OCI-LY1 (cell line): ENCODE measurements at regions not wholly inside any gene's neighbourhood (a gene's known extent, or its start where the extent isn't known, plus 50 kb on each side); places are given as distances from the start of the nearest gene placed in this dataset.

Source experiments
- H2AFZ ChIP-seq: fragments of 200-600 bp; sonication (generic), shearing (Covaris generic); 2 replicates; pipeline ENCODE4 v1.6.0; 2014; ENCODE audit warnings: antibody characterized with exemption, mild to moderate bottlenecking, low read length
- H3F3A ChIP-seq: fragments of 200-600 bp; sonication (generic), shearing (Covaris generic); 2 replicates; pipeline ENCODE4 v1.6.0; 2014; ENCODE audit warnings: mild to moderate bottlenecking, antibody characterized with exemption, low read length, moderate library complexity; ENCODE audit not compliant: insufficient read depth
- H3K27ac ChIP-seq: fragments of 200-600 bp; sonication (generic); 2 replicates; pipeline ENCODE4 v1.5.1; 2014; ENCODE audit warnings: low read length, mixed run types, mild to moderate bottlenecking, low read depth; ENCODE audit not compliant: poor library complexity, severe bottlenecking
- H3K27me3 ChIP-seq: fragments of 200-600 bp; sonication (generic); 2 replicates; pipeline ENCODE4 v1.6.0; 2014; ENCODE audit warnings: antibody characterized with exemption, mild to moderate bottlenecking, low read length, moderate library complexity; ENCODE audit not compliant: insufficient read depth
- H3K36me3 ChIP-seq: fragments of 200-600 bp; sonication (generic); 2 replicates; pipeline ENCODE4 v1.6.1; 2014; ENCODE audit warnings: mild to moderate bottlenecking, antibody characterized with exemption, low read length, moderate library complexity, mixed read lengths; ENCODE audit not compliant: insufficient read depth
- H3K4me1 ChIP-seq: fragments of 200-600 bp; sonication (generic); 2 replicates; pipeline ENCODE4 v1.5.1; 2014; ENCODE audit warnings: mild to moderate bottlenecking, low read length, moderate library complexity; ENCODE audit not compliant: insufficient read depth, severe bottlenecking
- H3K4me2 ChIP-seq: fragments of 200-600 bp; sonication (generic), shearing (Covaris generic); 2 replicates; pipeline ENCODE4 v1.6.1; 2014; ENCODE audit warnings: low read length
- H3K4me3 ChIP-seq: fragments of 200-600 bp; sonication (generic); 2 replicates; pipeline ENCODE4 v1.5.1; 2014; ENCODE audit warnings: low read length, low read depth, mild to moderate bottlenecking, mixed read lengths; ENCODE audit not compliant: poor library complexity, severe bottlenecking
- H3K79me2 ChIP-seq: fragments of 200-600 bp; shearing (Covaris generic); 2 replicates; pipeline ENCODE4 v1.6.1; 2016; ENCODE audit warnings: mixed run types, low read length, mixed read lengths; ENCODE audit not compliant: insufficient read depth
- H3K9ac ChIP-seq: fragments of 200-600 bp; sonication (generic), shearing (Covaris generic); 2 replicates; pipeline ENCODE4 v1.6.1; 2014; ENCODE audit warnings: mild to moderate bottlenecking, low read length, mixed read lengths
- H3K9me2 ChIP-seq: fragments of 200-600 bp; sonication (generic), shearing (Covaris generic); 2 replicates; pipeline ENCODE4 v1.6.1; 2014; ENCODE audit warnings: low read depth, mild to moderate bottlenecking, low read length, mixed read lengths
- H3K9me3 ChIP-seq: fragments of 200-600 bp; shearing (Covaris generic); 2 replicates; pipeline ENCODE4 v1.6.1; 2014; ENCODE audit warnings: low read length, mixed read lengths
- H4K20me1 ChIP-seq: fragments of 200-600 bp; sonication (generic), shearing (Covaris generic); 2 replicates; pipeline ENCODE4 v1.6.0; 2016; ENCODE audit warnings: mild to moderate bottlenecking, low read length; ENCODE audit not compliant: insufficient read depth
- EZH2 ChIP-seq: fragments of 200-600 bp; sonication (generic), shearing (Covaris generic); IDR thresholded peaks from 2 replicates; pipeline ENCODE4 v1.8.0; 2017; ENCODE audit warnings: borderline replicate concordance, mixed run types, mild to moderate bottlenecking, antibody characterized with exemption, low read length, moderate library complexity, mixed read lengths
- TF ChIP-seq, protein P1 (sequence below): fragments of 200-600 bp; sonication (generic), shearing (Covaris generic); IDR thresholded peaks from 2 replicates; pipeline ENCODE4 v1.5.1; 2017; ENCODE audit warnings: mild to moderate bottlenecking, antibody characterized with exemption, low read length, moderate library complexity, mixed read lengths

DNA sequence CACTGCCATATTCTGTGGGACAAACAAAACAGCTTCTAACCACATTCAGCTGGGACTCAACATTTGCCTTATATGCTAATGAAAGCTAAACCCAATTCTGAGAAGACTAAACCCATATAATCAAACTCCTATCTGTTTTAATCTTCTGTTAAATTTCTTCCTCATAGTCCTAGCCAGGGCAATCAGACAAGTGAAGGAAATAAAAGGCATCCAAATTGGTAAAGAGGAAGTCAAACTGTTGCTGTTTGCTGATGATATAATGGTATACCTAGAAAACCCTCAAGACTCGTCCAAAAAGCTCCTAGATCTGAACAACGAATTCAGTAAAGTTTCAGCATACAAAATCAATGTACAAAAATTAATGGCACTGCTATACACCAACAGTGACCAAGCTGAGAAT is 157.1 kb downstream of the PHLDA1 start:
- Histone ChIP-seq H3K9me2 (no peaks in the 10 kb centered on the region), H3K36me3 (no peaks in the 10 kb centered on the region), H3K9ac (no peak overlapping the region), H3K27ac (no peak overlapping the region), H2AFZ (no peak overlapping the region), H3K27me3 (no peaks in the 10 kb centered on the region), H3F3A (no peaks in the 10 kb centered on the region), H3K4me2 (no peak overlapping the region), H3K79me2 (no peaks in the 10 kb centered on the region), H3K9me3 (no peaks in the 10 kb centered on the region), H3K4me3 (no peak overlapping the region), H3K4me1 (no peaks in the 10 kb centered on the region), H4K20me1 (no peaks in the 10 kb centered on the region)
- TF ChIP-seq EZH2: no peak
- TF ChIP-seq, protein P1, sequence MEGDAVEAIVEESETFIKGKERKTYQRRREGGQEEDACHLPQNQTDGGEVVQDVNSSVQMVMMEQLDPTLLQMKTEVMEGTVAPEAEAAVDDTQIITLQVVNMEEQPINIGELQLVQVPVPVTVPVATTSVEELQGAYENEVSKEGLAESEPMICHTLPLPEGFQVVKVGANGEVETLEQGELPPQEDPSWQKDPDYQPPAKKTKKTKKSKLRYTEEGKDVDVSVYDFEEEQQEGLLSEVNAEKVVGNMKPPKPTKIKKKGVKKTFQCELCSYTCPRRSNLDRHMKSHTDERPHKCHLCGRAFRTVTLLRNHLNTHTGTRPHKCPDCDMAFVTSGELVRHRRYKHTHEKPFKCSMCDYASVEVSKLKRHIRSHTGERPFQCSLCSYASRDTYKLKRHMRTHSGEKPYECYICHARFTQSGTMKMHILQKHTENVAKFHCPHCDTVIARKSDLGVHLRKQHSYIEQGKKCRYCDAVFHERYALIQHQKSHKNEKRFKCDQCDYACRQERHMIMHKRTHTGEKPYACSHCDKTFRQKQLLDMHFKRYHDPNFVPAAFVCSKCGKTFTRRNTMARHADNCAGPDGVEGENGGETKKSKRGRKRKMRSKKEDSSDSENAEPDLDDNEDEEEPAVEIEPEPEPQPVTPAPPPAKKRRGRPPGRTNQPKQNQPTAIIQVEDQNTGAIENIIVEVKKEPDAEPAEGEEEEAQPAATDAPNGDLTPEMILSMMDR: no peak

DNA sequence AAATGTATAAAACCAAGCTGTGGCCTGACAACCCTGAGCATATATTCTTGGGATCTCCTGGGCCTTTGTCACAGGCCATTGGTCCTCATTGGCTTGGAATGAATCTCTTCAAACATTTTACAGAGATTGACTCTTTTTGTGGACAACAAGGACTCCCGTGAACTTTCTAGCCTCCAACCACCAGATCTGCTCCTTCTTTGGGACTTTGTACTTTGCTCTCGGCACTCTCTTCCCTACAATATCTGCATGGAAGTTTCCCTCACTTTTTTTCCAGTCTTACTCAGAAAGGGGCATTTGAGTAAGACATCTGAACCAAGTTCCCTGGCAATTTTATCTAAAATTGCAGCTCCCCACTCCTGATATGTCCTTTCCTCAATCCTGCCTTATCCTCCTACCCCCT is 158.8 kb downstream of the PHLDA1 start:
- no peak overlapping the region for H3K4me3 ChIP-seq
- no peaks in the 10 kb centered on the region for H3K9me2 ChIP-seq
- no peak overlapping the region for H3K27ac ChIP-seq
- no peaks in the 10 kb centered on the region for H3K36me3 ChIP-seq
- H3K4me1 ChIP-seq: no peaks in the 10 kb centered on the region
- no peak overlapping the region for H3K9ac ChIP-seq
- H2AFZ ChIP-seq: no peak overlapping the region
- H3F3A ChIP-seq: no peaks in the 10 kb centered on the region
- no peak for TF ChIP-seq EZH2
- TF ChIP-seq, protein P1: no peak
- no peaks in the 10 kb centered on the region for H3K79me2 ChIP-seq
- no peaks in the 10 kb centered on the region for H3K27me3 ChIP-seq
- no peak overlapping the region for H3K4me2 ChIP-seq
- H4K20me1 ChIP-seq: no peaks in the 10 kb centered on the region
- no peaks in the 10 kb centered on the region for H3K9me3 ChIP-seq

DNA sequence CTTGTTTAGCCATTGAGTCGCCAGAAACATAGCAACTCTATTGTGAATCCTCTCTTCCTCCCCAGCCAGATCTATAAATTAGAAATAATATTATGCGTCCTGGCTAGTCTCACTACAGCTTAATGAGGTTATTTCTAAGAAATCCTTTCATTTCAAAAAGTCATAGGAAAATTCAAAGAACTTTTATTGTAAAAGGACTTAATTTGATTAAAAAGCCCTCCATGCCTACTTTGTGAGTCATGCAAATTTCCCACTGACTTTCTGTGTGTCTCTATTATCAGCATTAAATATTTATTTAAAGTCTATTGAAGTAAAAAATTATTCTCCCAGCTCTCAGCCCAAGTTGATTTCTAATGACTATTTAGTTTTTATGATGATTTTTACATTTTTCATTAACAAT is 160.7 kb downstream of the PHLDA1 start:
- Histone ChIP-seq H3K27ac (no peak overlapping the region), H3K4me3 (no peak overlapping the region), H3K4me1 (no peaks in the 10 kb centered on the region), H3K4me2 (no peak overlapping the region), H3K9me3 (no peaks in the 10 kb centered on the region), H4K20me1 (no peaks in the 10 kb centered on the region), H3K9me2 (no peaks in the 10 kb centered on the region), H3K27me3 (no peaks in the 10 kb centered on the region), H2AFZ (no peak overlapping the region), H3K79me2 (no peaks in the 10 kb centered on the region), H3K9ac (no peak overlapping the region), H3K36me3 (no peaks in the 10 kb centered on the region), H3F3A (no peaks in the 10 kb centered on the region)
- TF ChIP-seq, protein P1: no peak
- TF ChIP-seq EZH2: no peak
